NCI-H345 treated with DMSO at 0.1 percent for 48 hours (cell line): ENCODE measurements at regions not wholly inside any gene's neighbourhood (a gene's known extent, or its start where the extent isn't known, plus 50 kb on each side); places are given as distances from the start of the nearest gene placed in this dataset.
"Not testable (repeated sequence)": the region's sequence is repeated elsewhere in the genome, so short reads cannot be mapped to it uniquely, and the experiment has no call there.

Experiments
- DNase-seq: peaks from one replicate; lab custom pipeline; 2025; ENCODE audit not compliant: unreplicated experiment; lab: John Stamatoyannopoulos, UW

GRCh38 chr9:2493109-2493508, 128.5 kb upstream of the VLDLR start:
- no peak for DNase-seq

GRCh38 chr9:2493529-2493928, 128.1 kb upstream of the VLDLR start:
- DNase-seq: no peak

GRCh38 chr9:2494562-2494961, 127.0 kb upstream of the VLDLR start:
- DNase-seq: no peak

- DNase-seq: no peak
Measured at GRCh38 chr9:2495221-2496005, 126.2 kb upstream of the VLDLR start.

- no peak for DNase-seq
Measured at GRCh38 chr9:2496169-2496568, 125.4 kb upstream of the VLDLR start.

GRCh38 chr9:2496934-2497333, 124.7 kb upstream of the VLDLR start:
- no peak for DNase-seq

GRCh38 chr9:2497666-2498400, 123.8 kb upstream of the VLDLR start:
- no peak for DNase-seq

- DNase-seq: no peak
Measured at GRCh38 chr9:2502210-2502609, 119.4 kb upstream of the VLDLR start.

- no peak for DNase-seq
Measured at GRCh38 chr9:2502760-2503159, 118.8 kb upstream of the VLDLR start.

- no peak for DNase-seq
Measured at GRCh38 chr9:2506321-2506720, 115.3 kb upstream of the VLDLR start.

- DNase-seq: no peak
Measured at GRCh38 chr9:2523591-2523990, 98.0 kb upstream of the VLDLR start.

- DNase-seq: no peak
Measured at GRCh38 chr9:2524601-2525000, 97.0 kb upstream of the VLDLR start.

- no peak for DNase-seq
Measured at GRCh38 chr9:2525147-2525546, 96.4 kb upstream of the VLDLR start.

- DNase-seq: no peak
Measured at GRCh38 chr9:2526071-2526828, 95.3 kb upstream of the VLDLR start.

GRCh38 chr9:2531481-2531880, 90.1 kb upstream of the VLDLR start:
- no peak for DNase-seq

- DNase-seq: no peak
Measured at GRCh38 chr9:2536511-2536910, 85.1 kb upstream of the VLDLR start.

- no peak for DNase-seq
Measured at GRCh38 chr9:2545881-2546490, 75.6 kb upstream of the VLDLR start.

- not testable (repeated sequence) for DNase-seq
Measured at GRCh38 chr9:2555899-2556600, 65.5 kb upstream of the VLDLR start.

- DNase-seq: no peak
Measured at GRCh38 chr9:2557693-2558092, 63.9 kb upstream of the VLDLR start.

GRCh38 chr9:2559192-2560152, 62.1 kb upstream of the VLDLR start:
- DNase-seq: no peak
